Adrenal gland (tissue), 9 donors: ENCODE measurements at regions not wholly inside any gene's neighbourhood (a gene's known extent, or its start where the extent isn't known, plus 50 kb on each side); places are given as distances from the start of the nearest gene placed in this dataset.

Experiments used
- DNase-seq, 7 donors: peaks; one replicate each; pipeline ENCODE4 v3.0.0-alpha.2; 2019 to 2020
- H3K27ac ChIP-seq, 5 donors: fragments of 200-600 bp; sonication (generic) in 4 of 5; 1 replicate in 3 of 5; 2 replicates in 2 of 5; pipeline versions ENCODE4 v1.5.1 to v1.8.0; 2016 to 2020; ENCODE audit warnings: mild to moderate bottlenecking in 1 of 5
- H3K27me3 ChIP-seq: fragments of 200-600 bp; 2 replicates; pipeline ENCODE4 v1.8.0; 2021
- H3K36me3 ChIP-seq, 2 donors: fragments of 200-600 bp; replicated peaks in 1 of 2; 1 replicate in 1 of 2; 2 replicates in 1 of 2; pipeline versions ENCODE4 v1.5.1 to v1.8.0; 2018 to 2022
- H3K4me1 ChIP-seq, 2 donors: fragments of 200-600 bp; replicated peaks in 1 of 2; 1 replicate in 1 of 2; 2 replicates in 1 of 2; pipeline versions ENCODE4 v1.5.1 to v1.8.0; 2018 to 2021
- H3K4me3 ChIP-seq, 4 donors: fragments of 200-600 bp; sonication (generic) in 3 of 4; one replicate each; pipeline ENCODE4 v1.5.1; 2016 to 2018
- H3K9me3 ChIP-seq, 3 donors: fragments of 200-600 bp; sonication (generic) in 1 of 3; replicated peaks in 1 of 3; 1 replicate in 2 of 3; 2 replicates in 1 of 3; pipeline versions ENCODE4 v1.5.1 to v1.8.0; 2016 to 2021
- POLR2A ChIP-seq, 2 donors: fragments of 450-650 bp; IDR thresholded peaks; one replicate each; pipeline ENCODE4 v1.6.1; 2017; ENCODE audit warnings: antibody characterized with exemption in 2 of 2, mild to moderate bottlenecking in 2 of 2, moderate library complexity in 1 of 2
- WGBS, 4 donors: extraction: QIAGEN DNeasy Blood & Tissue Kit in 2 of 4; methylation state at CpG; one replicate each; pipeline versions ENCODE4 v1.1.5 to v1.1.7; 2013 to 2017; 5-methylcytosine and 5-hydroxymethylcytosine counted together
- intact Hi-C, 2 donors: fragments of 100-400 bp; cut with DNase I; formaldehyde crosslinking; loops; one replicate each; pipeline versions ENCODE4 v1.14.1 to v1.15.0; 2022 to 2023
- TF ChIP-seq, protein P1 (sequence below), 6 experiments: fragments of 450-650 bp in 4 of 6; fragments of 200-600 bp in 2 of 6; sonication (generic) in 1 of 6; IDR thresholded peaks; 1 replicate in 5 of 6; 2 replicates in 1 of 6; pipeline versions ENCODE4 v1.5.1 to v1.8.0; 2016 to 2021; ENCODE audit warnings: antibody characterized with exemption in 6 of 6, mild to moderate bottlenecking in 2 of 6, moderate library complexity in 1 of 6
- donor health status: healthy with polysubstance abuse.
- donor health status: Bipolar disorder and iron deficiency.
- donor health status: DM: yes; HTN: yes; CAD: no.
- donor health status: DM: no; HTN: no; CAD: no.
- donor health status: DM: no; HTN: no; CAD: no.

DNA sequence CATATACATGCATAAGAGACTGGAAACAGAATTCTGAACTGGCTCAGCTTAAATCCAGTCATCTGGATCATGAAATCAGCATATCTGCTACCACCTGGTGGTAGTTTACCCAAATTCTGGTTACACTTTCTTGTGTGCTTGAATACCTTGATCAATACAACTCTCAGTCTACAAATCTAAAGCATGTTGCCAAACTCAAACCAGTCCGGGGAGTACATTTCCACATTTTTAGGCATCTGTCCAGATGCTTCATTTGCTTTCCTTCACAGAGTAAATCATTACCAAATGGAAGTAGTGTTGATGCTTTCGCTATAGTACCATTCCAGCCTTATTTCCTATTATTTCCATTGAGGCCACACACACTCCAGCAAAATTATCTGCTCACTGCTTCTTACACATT is 126.4 kb downstream of the P2RY1 start:
- TF ChIP-seq, protein P1, sequence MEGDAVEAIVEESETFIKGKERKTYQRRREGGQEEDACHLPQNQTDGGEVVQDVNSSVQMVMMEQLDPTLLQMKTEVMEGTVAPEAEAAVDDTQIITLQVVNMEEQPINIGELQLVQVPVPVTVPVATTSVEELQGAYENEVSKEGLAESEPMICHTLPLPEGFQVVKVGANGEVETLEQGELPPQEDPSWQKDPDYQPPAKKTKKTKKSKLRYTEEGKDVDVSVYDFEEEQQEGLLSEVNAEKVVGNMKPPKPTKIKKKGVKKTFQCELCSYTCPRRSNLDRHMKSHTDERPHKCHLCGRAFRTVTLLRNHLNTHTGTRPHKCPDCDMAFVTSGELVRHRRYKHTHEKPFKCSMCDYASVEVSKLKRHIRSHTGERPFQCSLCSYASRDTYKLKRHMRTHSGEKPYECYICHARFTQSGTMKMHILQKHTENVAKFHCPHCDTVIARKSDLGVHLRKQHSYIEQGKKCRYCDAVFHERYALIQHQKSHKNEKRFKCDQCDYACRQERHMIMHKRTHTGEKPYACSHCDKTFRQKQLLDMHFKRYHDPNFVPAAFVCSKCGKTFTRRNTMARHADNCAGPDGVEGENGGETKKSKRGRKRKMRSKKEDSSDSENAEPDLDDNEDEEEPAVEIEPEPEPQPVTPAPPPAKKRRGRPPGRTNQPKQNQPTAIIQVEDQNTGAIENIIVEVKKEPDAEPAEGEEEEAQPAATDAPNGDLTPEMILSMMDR (IDR thresholded peaks at IDR 0.05): peak in 4 of 6 experiments; percentile 20 to 38 (median 31)
- TF ChIP-seq POLR2A (IDR thresholded peaks at IDR 0.05): no peak
- no peaks in the 10 kb centered on the region for H3K9me3 ChIP-seq
- DNase-seq: no peak
- H3K27ac ChIP-seq: no peak overlapping the region
- intact Hi-C loops: no loop called here
- H3K4me1 ChIP-seq: no peaks in the 10 kb centered on the region
- WGBS, 4 donors: 19 to 79% (median 35%) methylated on average over 2 of the region's 2 CpGs
- H3K4me3 ChIP-seq: no peak overlapping the region
- no peaks in the 10 kb centered on the region for H3K27me3 ChIP-seq
- H3K36me3 ChIP-seq: no peaks in the 10 kb centered on the region

DNA sequence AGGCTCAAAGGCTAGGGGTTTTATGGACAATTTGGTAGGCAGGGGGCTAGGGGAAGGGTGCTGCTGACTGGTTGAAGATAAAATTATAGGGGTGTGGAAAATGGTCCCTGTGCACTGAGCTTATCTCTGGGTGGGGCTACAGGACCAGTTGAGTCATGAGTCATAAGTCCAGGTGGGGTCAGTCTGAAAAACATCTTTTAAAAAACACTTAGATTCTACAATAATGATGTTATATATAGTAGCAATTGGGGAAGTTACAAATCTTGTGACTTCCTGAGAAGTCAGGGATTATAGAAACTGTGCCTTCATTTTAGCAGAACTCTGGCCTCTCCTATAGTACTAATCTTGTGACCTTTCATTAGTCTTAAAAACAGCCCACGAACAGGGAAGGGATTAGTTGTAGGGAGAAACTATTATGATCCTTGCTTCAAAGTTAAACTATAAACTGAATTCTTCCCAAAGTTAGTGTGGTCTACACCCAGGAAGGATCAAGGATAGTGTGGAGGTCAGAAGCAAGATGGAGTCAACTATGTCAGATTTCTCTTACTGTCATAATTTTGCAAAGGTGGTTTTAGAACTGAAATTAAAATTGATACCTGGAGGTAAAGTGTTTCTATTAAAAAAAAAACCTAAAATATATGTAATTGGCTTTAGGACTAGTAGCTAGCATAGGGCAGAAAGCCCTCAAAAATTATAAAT is 130.1 kb downstream of the P2RY1 start:
- H3K36me3 ChIP-seq: no peaks in the 10 kb centered on the region
- WGBS, 4 donors: 43 to 67% (median 58%) methylated on average over 1 of the region's 1 CpG
- no peaks in the 10 kb centered on the region for H3K27me3 ChIP-seq
- H3K9me3 ChIP-seq: peaks cover 0 to 4% (median 0%) of the 10 kb centered on the region in 3 donors
- DNase-seq: no peak
- intact Hi-C loops: no loop called here
- TF ChIP-seq POLR2A (IDR thresholded peaks at IDR 0.05): no peak
- TF ChIP-seq, protein P1 (IDR thresholded peaks at IDR 0.05): no peak
- H3K27ac ChIP-seq: no peak overlapping the region
- H3K4me3 ChIP-seq: no peak overlapping the region
- no peaks in the 10 kb centered on the region for H3K4me1 ChIP-seq

DNA sequence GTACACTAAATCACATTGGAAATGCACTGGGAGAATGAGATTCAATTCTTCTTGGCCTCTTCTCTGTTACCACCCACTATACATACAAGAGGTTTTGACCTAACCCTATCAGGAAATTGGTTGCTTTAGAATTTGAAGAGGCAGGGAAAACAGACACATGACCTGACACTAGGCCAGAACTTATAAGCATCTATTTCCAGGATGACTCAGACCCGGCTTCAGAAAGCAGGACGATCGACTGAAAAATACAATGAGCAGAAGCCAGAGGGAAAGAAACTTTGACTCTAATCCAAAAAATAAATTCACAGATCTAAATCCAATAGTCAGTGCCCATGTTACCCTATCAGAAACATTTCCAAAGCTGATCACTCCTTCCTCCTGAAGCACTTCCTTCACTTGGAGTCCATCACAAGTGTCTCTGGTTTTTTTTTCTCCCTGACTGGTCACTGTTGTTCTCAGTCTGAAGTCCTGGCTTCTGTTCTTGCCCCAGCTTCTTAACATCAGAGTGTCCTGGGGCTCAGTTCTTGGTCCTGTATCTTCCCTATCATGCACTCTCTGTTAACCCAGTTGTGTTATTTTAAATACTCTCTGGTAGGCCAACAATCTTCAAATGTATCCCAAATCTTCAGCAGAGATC is 133.6 kb downstream of the P2RY1 start:
- H3K27me3 ChIP-seq: no peaks in the 10 kb centered on the region
- TF ChIP-seq, protein P1 (IDR thresholded peaks at IDR 0.05): no peak
- no peak for TF ChIP-seq POLR2A (IDR thresholded peaks at IDR 0.05)
- no peaks in the 10 kb centered on the region for H3K4me1 ChIP-seq
- intact Hi-C loops: no loop called here
- H3K9me3 ChIP-seq: peaks cover 0 to 4% (median 0%) of the 10 kb centered on the region in 3 donors
- WGBS, 4 donors: 40 to 59% (median 47%) methylated on average over 3 of the region's 3 CpGs
- H3K36me3 ChIP-seq: no peaks in the 10 kb centered on the region
- DNase-seq: no peak
- H3K4me3 ChIP-seq: no peak overlapping the region
- no peak overlapping the region for H3K27ac ChIP-seq

- H3K27ac ChIP-seq: no peak overlapping the region
- peaks cover 0 to 4% (median 0%) of the 10 kb centered on the region in 3 donors for H3K9me3 ChIP-seq
- no peaks in the 10 kb centered on the region for H3K36me3 ChIP-seq
- no peaks in the 10 kb centered on the region for H3K27me3 ChIP-seq
- no peak overlapping the region for H3K4me3 ChIP-seq
- 60 to 100% (median 69%) methylated on average over 1 of the region's 1 CpG for WGBS, 4 donors
- no peak for TF ChIP-seq POLR2A (IDR thresholded peaks at IDR 0.05)
- TF ChIP-seq, protein P1 (IDR thresholded peaks at IDR 0.05): no peak
- DNase-seq: no peak
- no peaks in the 10 kb centered on the region for H3K4me1 ChIP-seq
- intact Hi-C loops: no loop called here
These were observed 134.8 kb downstream of the P2RY1 start for GRCh38 chr3:152969557-152970300.
